ENCODE measurements at regions not wholly inside any gene's neighbourhood (a gene's known extent, or its start where the extent isn't known, plus 50 kb on each side); places are given as distances from the start of the nearest gene placed in this dataset.

- TF ChIP-seq CTCF (conservative IDR thresholded peaks at IDR 0.05 in 1 of 2, IDR thresholded peaks at IDR 0.05 in 1 of 2; ENCODE audit: extremely low read depth in 1 of 2, insufficient read depth in 1 of 2, low read depth in 1 of 2, low read length in 2 of 2) (no peak), EZH2 (IDR thresholded peaks at IDR 0.05; ENCODE audit: borderline replicate concordance, low read length) (no peak)
These were observed 947.1 kb downstream of the GRM8 start for GRCh38 chr7:126305671-126306070.
